Gastroesophageal sphincter (tissue), 3 donors: ENCODE measurements at regions not wholly inside any gene's neighbourhood (a gene's known extent, or its start where the extent isn't known, plus 50 kb on each side); places are given as distances from the start of the nearest gene placed in this dataset.

ENCODE experiments used
- CTCF ChIP-seq, 4 experiments: fragments of 200-600 bp in 2 of 4; fragments of 450-650 bp in 2 of 4; sonication (generic) in 1 of 4; IDR thresholded peaks; one replicate each; pipeline ENCODE4 v1.5.1; 2017 to 2019; ENCODE audit warnings: antibody characterized with exemption in 4 of 4, mild to moderate bottlenecking in 2 of 4, moderate library complexity in 2 of 4
- POLR2A ChIP-seq, 2 donors: fragments of 450-650 bp; IDR thresholded peaks; one replicate each; pipeline ENCODE4 v1.6.1; 2017; ENCODE audit warnings: antibody characterized with exemption in 2 of 2, mild to moderate bottlenecking in 2 of 2, moderate library complexity in 1 of 2
- POLR2AphosphoS5 ChIP-seq: sonication (generic); formaldehyde crosslinking; IDR thresholded peaks from one replicate; pipeline ENCODE4 v1.6.1; 2017; ENCODE audit warnings: antibody characterized with exemption

GRCh38 chr6:23587582-23587981 is 538.4 kb upstream of the NRSN1 start:
- TF ChIP-seq POLR2AphosphoS5, result no peak
- no peak for TF ChIP-seq POLR2A (IDR thresholded peaks at IDR 0.05)
- no peak for TF ChIP-seq CTCF (IDR thresholded peaks at IDR 0.05)
